ENCODE measurements at regions not wholly inside any gene's neighbourhood (a gene's known extent, or its start where the extent isn't known, plus 50 kb on each side); places are given as distances from the start of the nearest gene placed in this dataset.

DNA sequence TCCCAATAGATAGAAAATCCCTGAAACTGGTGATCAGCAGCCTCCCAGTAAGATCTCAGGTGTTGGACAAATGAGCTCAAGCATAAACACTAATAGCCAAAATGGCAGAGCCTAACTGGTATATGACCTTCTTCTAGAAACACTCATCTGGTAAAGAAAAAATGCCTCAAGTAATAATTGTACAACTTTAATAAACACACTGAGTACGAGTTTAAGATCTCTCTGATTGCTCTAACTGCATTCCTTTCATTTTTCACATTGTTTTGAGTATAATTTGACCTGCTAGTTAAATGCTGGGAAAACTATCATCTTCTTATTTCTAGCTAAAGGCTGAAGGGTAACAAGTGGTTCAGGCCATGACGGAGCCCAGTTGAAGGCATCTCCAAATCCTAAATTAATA lies 2009.5 kb upstream of the PCDH20 start:
- TF ChIP-seq, protein P1, sequence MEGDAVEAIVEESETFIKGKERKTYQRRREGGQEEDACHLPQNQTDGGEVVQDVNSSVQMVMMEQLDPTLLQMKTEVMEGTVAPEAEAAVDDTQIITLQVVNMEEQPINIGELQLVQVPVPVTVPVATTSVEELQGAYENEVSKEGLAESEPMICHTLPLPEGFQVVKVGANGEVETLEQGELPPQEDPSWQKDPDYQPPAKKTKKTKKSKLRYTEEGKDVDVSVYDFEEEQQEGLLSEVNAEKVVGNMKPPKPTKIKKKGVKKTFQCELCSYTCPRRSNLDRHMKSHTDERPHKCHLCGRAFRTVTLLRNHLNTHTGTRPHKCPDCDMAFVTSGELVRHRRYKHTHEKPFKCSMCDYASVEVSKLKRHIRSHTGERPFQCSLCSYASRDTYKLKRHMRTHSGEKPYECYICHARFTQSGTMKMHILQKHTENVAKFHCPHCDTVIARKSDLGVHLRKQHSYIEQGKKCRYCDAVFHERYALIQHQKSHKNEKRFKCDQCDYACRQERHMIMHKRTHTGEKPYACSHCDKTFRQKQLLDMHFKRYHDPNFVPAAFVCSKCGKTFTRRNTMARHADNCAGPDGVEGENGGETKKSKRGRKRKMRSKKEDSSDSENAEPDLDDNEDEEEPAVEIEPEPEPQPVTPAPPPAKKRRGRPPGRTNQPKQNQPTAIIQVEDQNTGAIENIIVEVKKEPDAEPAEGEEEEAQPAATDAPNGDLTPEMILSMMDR (IDR thresholded peaks at IDR 0.05), result no peak
- TF ChIP-seq POLR2A (IDR thresholded peaks at IDR 0.05), result no peak
